Neural progenitor cell (in vitro differentiated cells): ENCODE measurements at regions not wholly inside any gene's neighbourhood (a gene's known extent, or its start where the extent isn't known, plus 50 kb on each side); places are given as distances from the start of the nearest gene placed in this dataset.
A peak's percentile ranks its signal among the peaks of the same experiment; 100 is the strongest.

ENCODE experiments used
- DNase-seq: peaks from one replicate; pipeline ENCODE4 v3.0.0-alpha.2; 2016; ENCODE audit warnings: low spot score
- H2AFZ ChIP-seq: fragments of 200-600 bp; sonication (generic); replicated peaks from 2 replicates; pipeline ENCODE4 v1.6.1; 2016; ENCODE audit warnings: antibody characterized with exemption
- H3F3A ChIP-seq: fragments of 200-600 bp; sonication (generic); 2 replicates; pipeline ENCODE4 v1.6.1; 2016; ENCODE audit warnings: antibody characterized with exemption, low read depth
- H3K27ac ChIP-seq: fragments of 200-600 bp; sonication (generic); 2 replicates; pipeline ENCODE4 v1.5.1; 2016; ENCODE audit warnings: mild to moderate bottlenecking
- H3K27me3 ChIP-seq: fragments of 200-600 bp; sonication (generic); 2 replicates; pipeline ENCODE4 v1.6.1; 2016; ENCODE audit warnings: mild to moderate bottlenecking, moderate library complexity
- H3K36me3 ChIP-seq: fragments of 200-600 bp; sonication (generic); 2 replicates; pipeline ENCODE4 v1.5.1; 2016
- H3K4me1 ChIP-seq: fragments of 200-600 bp; sonication (generic); 2 replicates; pipeline ENCODE4 v1.6.1; 2016; ENCODE audit warnings: mixed run types
- H3K4me2 ChIP-seq: fragments of 200-600 bp; sonication (generic); 2 replicates; pipeline ENCODE4 v1.6.1; 2016
- H3K4me3 ChIP-seq: fragments of 200-600 bp; sonication (generic); 2 replicates; pipeline ENCODE4 v1.5.1; 2016
- H3K79me2 ChIP-seq: fragments of 200-600 bp; sonication (generic); 2 replicates; pipeline ENCODE4 v1.6.1; 2016; ENCODE audit warnings: low read depth
- H3K9ac ChIP-seq: fragments of 200-600 bp; sonication (generic); 2 replicates; pipeline ENCODE4 v1.6.1; 2016
- H3K9me3 ChIP-seq: fragments of 200-600 bp; sonication (generic); 2 replicates; pipeline ENCODE4 v1.5.1; 2016; ENCODE audit warnings: low read depth
- H4K20me1 ChIP-seq: fragments of 200-600 bp; sonication (generic); 2 replicates; pipeline ENCODE4 v1.6.1; 2016; ENCODE audit warnings: low read depth
- H3K27ac Mint-ChIP-seq: 3 replicates; pipeline ENCODE4 v1.8.0; 2021; ENCODE audit warnings: mixed read lengths
- H3K27me3 Mint-ChIP-seq: 2 replicates; pipeline ENCODE4 v1.8.0; 2022; ENCODE audit warnings: low read depth, mild to moderate bottlenecking, inconsistent platforms, moderate library complexity, mixed read lengths; ENCODE audit not compliant: insufficient read depth
- H3K36me3 Mint-ChIP-seq: 3 replicates; pipeline ENCODE4 v1.8.0; 2021; ENCODE audit warnings: mixed read lengths
- H3K4me1 Mint-ChIP-seq: 3 replicates; pipeline ENCODE4 v1.8.0; 2021; ENCODE audit warnings: mixed read lengths
- H3K4me3 Mint-ChIP-seq: 3 replicates; pipeline ENCODE4 v1.8.0; 2021; ENCODE audit warnings: mild to moderate bottlenecking, moderate library complexity, mixed read lengths
- H3K9me3 Mint-ChIP-seq: 3 replicates; pipeline ENCODE4 v1.8.0; 2020; ENCODE audit warnings: mixed read lengths
- EZH2 ChIP-seq: fragments of 200-600 bp; sonication (generic); IDR thresholded peaks from 2 replicates; pipeline ENCODE4 v1.6.1; 2017; ENCODE audit warnings: antibody characterized with exemption, mild to moderate bottlenecking, moderate library complexity
- EZH2phosphoT487 ChIP-seq: fragments of 200-600 bp; sonication (generic); IDR thresholded peaks from 2 replicates; pipeline ENCODE4 v1.6.1; 2017; ENCODE audit warnings: antibody characterized with exemption
- TF ChIP-seq, protein P1 (sequence below): fragments of 200-600 bp; sonication (generic); IDR thresholded peaks from 2 replicates; pipeline ENCODE4 v1.5.1; 2017; ENCODE audit warnings: antibody characterized with exemption, mild to moderate bottlenecking

GRCh38 chr6:4356899-4357659, 221.7 kb upstream of the ECI2 start:
- H3K27me3 Mint-ChIP-seq, result peaks cover 19% of the 10 kb centered on the region
- Histone ChIP-seq H3K9ac (no peak overlapping the region), H2AFZ (no peak overlapping the region)

GRCh38 chr6:4355241-4355640, 219.9 kb upstream of the ECI2 start:
- Histone ChIP-seq H3K4me2 (peak overlapping the region; percentile 6), H3K27me3 (no peaks in the 10 kb centered on the region), H3K36me3 (no peaks in the 10 kb centered on the region), H3K9ac (no peak overlapping the region), H4K20me1 (no peaks in the 10 kb centered on the region), H3F3A (no peaks in the 10 kb centered on the region), H2AFZ (no peak overlapping the region), H3K9me3 (no peaks in the 10 kb centered on the region), H3K4me1 (peaks cover 5% of the 10 kb centered on the region), H3K4me3 (no peak overlapping the region), H3K79me2 (no peaks in the 10 kb centered on the region), H3K27ac (no peak overlapping the region)
- H3K4me1 Mint-ChIP-seq, result peaks cover 25% of the 10 kb centered on the region
- no peak overlapping the region for H3K4me3 Mint-ChIP-seq
- TF ChIP-seq EZH2, result no peak
- TF ChIP-seq, protein P1, sequence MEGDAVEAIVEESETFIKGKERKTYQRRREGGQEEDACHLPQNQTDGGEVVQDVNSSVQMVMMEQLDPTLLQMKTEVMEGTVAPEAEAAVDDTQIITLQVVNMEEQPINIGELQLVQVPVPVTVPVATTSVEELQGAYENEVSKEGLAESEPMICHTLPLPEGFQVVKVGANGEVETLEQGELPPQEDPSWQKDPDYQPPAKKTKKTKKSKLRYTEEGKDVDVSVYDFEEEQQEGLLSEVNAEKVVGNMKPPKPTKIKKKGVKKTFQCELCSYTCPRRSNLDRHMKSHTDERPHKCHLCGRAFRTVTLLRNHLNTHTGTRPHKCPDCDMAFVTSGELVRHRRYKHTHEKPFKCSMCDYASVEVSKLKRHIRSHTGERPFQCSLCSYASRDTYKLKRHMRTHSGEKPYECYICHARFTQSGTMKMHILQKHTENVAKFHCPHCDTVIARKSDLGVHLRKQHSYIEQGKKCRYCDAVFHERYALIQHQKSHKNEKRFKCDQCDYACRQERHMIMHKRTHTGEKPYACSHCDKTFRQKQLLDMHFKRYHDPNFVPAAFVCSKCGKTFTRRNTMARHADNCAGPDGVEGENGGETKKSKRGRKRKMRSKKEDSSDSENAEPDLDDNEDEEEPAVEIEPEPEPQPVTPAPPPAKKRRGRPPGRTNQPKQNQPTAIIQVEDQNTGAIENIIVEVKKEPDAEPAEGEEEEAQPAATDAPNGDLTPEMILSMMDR, result no peak
- DNase-seq, result peak; percentile 34
- peaks cover 19% of the 10 kb centered on the region for H3K27me3 Mint-ChIP-seq
- no peaks in the 10 kb centered on the region for H3K36me3 Mint-ChIP-seq
- no peak overlapping the region for H3K27ac Mint-ChIP-seq
- peaks cover 2% of the 10 kb centered on the region for H3K9me3 Mint-ChIP-seq

More at GRCh38 chr6:4356899-4357659, 221.7 kb upstream of the ECI2 start:
- Histone ChIP-seq H3K36me3 (no peaks in the 10 kb centered on the region), H3K4me3 (no peak overlapping the region), H3K4me1 (peaks cover 5% of the 10 kb centered on the region), H3K9me3 (no peaks in the 10 kb centered on the region), H3K4me2 (no peak overlapping the region), H4K20me1 (no peaks in the 10 kb centered on the region), H3K27ac (no peak overlapping the region), H3K27me3 (no peaks in the 10 kb centered on the region), H3K79me2 (no peaks in the 10 kb centered on the region), H3F3A (no peaks in the 10 kb centered on the region)
- Mint-ChIP-seq H3K9me3 (peaks cover 2% of the 10 kb centered on the region), H3K27ac (peak overlapping the region; percentile 74), H3K4me1 (peaks cover 25% of the 10 kb centered on the region), H3K4me3 (no peak overlapping the region), H3K36me3 (no peaks in the 10 kb centered on the region)
- DNase-seq, result no peak
- TF ChIP-seq, protein P1, result no peak
- TF ChIP-seq EZH2 (no peak), EZH2phosphoT487 (no peak)

DNA sequence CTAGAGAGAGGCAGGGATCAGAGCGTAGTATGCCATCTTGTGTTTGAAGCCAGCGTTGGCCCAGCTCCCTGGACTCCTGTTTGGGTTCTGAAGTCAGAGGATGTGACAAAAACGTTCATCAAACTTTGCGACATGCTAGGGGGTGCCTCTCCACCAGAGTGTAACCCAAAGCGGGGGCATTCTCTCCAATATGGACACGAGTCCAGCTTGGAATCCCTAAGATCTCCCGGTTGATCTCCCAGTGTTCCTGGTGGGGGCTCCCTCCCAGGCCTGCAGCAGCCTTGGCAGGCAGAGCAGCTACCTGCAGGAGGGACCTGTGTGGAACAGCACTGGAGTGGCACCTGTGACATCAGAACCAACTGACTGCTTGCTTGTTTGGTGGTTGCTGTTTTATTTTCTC, 218.8 kb upstream of the ECI2 start:
- Histone ChIP-seq H4K20me1 (no peaks in the 10 kb centered on the region), H3K27ac (no peak overlapping the region), H2AFZ (no peak overlapping the region), H3K9me3 (no peaks in the 10 kb centered on the region), H3F3A (no peaks in the 10 kb centered on the region), H3K79me2 (no peaks in the 10 kb centered on the region), H3K27me3 (no peaks in the 10 kb centered on the region), H3K4me2 (no peak overlapping the region), H3K4me1 (peaks cover 5% of the 10 kb centered on the region), H3K9ac (no peak overlapping the region), H3K4me3 (no peak overlapping the region), H3K36me3 (no peaks in the 10 kb centered on the region)
- no peak for DNase-seq
- H3K4me3 Mint-ChIP-seq, result no peak overlapping the region
- H3K27ac Mint-ChIP-seq, result no peak overlapping the region
- H3K4me1 Mint-ChIP-seq, result peaks cover 19% of the 10 kb centered on the region
- peaks cover 2% of the 10 kb centered on the region for H3K9me3 Mint-ChIP-seq
- H3K36me3 Mint-ChIP-seq, result no peaks in the 10 kb centered on the region
- TF ChIP-seq EZH2, result no peak
- no peak for TF ChIP-seq EZH2phosphoT487
- TF ChIP-seq, protein P1, result no peak
- peaks cover 20% of the 10 kb centered on the region for H3K27me3 Mint-ChIP-seq
